Urothelium cell line (cell line): ENCODE measurements at regions not wholly inside any gene's neighbourhood (a gene's known extent, or its start where the extent isn't known, plus 50 kb on each side); places are given as distances from the start of the nearest gene placed in this dataset.
A peak's percentile ranks its signal among the peaks of the same experiment; 100 is the strongest.

Experiments
- DNase-seq: peaks from one replicate; pipeline ENCODE4 v3.0.0; 2011; ENCODE audit warnings: low spot score, mixed read lengths
- FAIRE-seq: peaks from 2 replicates; lab custom pipeline; 2011; peaks lifted over from hg19 to GRCh38; lab: Jason Lieb, UNC

DNA sequence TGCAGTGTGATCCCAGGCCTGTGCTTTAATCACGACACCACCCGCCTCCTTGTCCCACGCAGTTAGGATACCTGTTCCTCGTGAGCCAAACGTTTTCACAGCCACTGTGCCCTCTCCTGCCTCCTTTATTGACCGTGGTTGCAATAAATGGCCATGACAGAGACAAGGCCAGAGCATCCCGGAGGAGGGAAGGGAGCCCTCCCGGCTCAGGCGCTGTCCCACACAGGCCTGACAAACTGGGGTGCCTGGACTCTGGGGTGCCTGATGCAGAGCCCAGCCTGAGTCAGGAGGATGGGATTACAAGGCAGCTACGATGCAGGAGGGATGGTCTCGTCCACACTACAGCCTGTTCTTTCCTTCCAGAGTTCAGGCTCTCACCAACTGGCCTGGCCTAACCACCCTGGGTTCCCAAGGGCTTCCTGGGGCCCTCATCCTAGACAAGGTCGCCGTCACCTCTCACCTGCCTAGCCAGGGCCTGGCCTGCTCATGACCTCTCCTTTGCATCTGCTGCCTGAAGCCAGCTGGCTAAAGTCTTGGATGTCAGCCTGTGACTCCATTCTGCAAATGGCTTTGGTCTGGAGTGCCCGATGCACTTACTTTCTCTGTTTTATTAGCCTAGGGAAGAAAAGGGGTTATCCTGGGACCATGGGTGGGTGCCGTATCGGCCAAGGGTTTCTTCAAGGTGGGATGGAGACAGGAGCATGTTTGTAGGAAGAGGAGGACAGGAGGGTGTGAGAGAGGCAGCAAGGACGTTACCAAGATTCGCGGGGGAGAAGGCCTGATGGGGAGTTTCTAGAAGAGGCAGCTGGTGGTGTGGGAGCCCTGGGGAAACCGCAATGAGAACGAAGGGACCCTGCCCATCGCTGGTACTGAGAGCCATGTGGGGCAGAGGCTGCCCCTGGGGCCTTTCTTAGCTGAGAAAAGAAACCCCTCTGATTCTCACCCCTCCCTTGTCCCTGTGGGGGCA lies 234.3 kb upstream of the TNRC6C start:
- DNase-seq (no peak), FAIRE-seq (peak; percentile 30)

DNA sequence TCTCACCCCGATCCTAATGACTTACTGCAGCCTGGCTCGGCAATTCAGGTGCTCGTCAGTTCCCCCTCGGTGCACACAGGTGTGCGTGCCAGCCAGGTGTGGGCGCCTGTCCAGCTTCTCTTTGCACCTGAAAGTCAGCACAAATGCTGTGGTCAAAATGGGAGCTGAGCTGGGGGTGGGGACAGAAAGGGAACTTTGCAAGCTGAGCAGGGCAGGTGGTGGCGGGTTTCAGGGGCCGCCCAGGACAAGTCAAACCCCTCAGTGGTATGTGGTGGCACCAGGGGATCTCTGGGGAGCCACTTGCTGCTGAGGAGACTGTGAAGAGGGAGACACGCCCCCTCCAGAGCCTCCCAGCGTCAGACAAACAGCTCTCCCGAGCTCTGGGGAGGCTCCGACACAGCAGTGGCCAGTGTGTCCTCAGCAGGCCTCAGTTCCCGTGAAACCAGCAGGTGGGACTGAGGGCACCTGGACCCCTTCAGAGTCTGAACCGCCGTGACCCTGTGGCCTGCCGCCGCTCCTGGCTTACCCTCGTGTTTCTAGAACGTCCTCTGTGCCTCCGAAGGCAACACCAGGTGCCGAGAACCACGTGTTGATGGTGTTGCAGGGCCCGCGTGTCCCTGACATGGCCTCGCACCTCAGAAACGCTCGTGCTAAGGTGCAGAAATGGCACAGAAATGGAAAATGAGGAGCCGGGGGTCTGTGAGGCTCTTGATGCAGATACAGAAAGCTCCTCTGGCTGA lies 233.5 kb upstream of the TNRC6C start:
- DNase-seq (no peak), FAIRE-seq (no peak)

DNA sequence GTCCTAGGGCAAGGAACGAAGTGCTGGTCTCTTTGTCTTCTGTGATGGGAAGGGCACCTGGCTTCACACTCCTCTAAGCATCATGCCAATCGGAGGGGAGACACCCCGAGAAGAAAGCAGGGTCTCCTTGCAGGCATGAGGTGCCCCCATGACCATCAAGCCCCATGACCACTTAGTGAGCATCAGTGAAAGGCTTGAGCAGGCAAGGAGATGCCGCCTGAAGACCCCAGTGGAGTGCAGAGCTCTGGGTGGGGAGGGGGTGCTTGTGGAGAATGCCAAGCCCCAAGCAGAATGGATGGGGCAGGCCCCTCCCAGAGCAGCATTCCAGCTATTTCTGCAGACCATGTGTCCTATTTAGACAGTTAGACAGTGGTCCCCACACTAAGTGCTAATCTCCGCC lies 232.7 kb upstream of the TNRC6C start:
- FAIRE-seq (no peak), DNase-seq (no peak)

DNA sequence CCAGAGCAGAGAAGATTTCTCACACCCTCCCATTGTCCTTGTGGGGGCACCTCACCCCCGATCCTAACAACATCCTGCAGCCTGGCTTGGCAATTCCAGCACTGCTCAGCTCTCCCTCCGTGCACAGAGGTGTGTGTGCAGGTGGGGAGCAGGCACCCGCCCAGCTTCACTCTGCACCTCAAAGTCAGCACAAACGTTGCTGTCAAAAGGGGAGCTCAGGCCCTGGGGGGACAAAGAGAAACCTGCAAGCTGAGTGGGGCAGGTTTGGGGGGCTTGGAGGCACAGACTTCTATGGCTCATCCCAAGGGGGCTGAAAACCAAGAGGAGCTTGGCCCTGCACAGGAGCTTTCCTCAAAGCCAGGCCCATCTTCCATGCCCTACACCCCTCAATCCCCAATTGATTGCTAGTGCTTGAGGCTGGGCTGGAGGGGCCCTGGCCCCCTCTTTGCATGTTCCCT lies 231.9 kb upstream of the TNRC6C start:
- FAIRE-seq = no peak
- no peak for DNase-seq

GRCh38 chr17:77727037-77727615 lies 231.4 kb upstream of the TNRC6C start:
- FAIRE-seq (no peak), DNase-seq (no peak)

- FAIRE-seq (peak; percentile 83), DNase-seq (no peak)
Observed at GRCh38 chr17:77728474-77728795, 230.1 kb upstream of the TNRC6C start.

DNA sequence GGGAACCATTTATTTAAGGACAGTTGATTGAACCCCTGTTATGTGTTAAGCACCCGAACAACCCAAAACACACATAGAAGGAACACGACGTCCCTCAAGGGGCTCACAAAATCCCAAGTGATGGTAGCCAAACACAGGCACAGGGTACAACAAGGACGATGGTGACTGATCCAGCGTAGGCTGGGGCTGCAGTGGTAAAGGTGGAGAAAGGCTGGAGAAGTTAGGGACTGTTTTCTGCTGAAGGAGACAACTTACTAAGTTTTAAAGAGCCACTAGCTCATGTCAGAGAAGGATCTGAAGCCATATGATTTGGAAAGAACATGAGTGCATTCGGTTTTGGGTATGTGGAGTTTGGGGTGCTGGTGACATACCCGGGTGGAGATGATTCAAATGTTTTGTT lies 229.6 kb upstream of the TNRC6C start:
- FAIRE-seq = no peak
- no peak for DNase-seq

DNA sequence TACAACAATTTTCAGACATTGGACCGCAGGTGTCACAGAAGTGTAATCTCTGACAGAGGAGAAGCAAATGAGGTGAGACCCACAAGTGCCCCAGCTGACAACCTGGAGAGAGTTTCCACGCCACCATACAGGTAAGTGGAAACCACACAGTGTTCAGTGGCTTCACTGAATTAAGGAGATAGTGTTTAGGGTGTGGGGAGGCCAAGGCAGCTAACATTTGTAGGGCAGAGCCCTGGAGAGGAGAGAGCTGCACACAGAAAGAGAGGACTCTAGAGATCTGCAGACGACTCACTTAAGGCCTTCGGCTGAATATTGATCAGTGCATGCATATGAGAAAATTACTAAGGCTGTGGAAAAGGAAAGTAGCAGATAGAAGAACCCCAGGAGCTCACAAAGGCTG lies 228.9 kb upstream of the TNRC6C start:
- FAIRE-seq (no peak), DNase-seq (no peak)

DNA sequence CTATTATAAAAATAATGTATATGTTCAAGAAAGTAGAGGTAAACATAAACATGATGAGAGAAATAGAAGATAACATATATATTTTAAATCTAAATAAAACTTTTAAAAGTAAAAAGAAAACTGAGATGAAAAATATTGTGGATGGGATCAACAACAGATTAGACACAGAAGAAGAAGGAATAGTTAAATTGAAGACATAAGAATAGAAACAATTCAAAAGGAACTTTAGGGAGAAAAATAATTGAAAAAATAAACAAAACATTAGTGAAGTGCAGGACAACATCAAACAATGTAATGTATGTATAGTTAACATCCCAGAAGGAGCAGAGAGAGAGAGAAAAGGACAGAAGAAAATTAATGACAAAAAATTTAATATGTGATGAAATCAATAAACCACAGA lies 228.1 kb upstream of the TNRC6C start:
- DNase-seq (no peak), FAIRE-seq (no peak)

GRCh38 chr17:77733576-77734296 lies 224.8 kb upstream of the TNRC6C start:
- peak; percentile 5 for FAIRE-seq

GRCh38 chr17:77734371-77735080 lies 224.0 kb upstream of the TNRC6C start:
- no peak for FAIRE-seq
- DNase-seq = peak; percentile 94

More at GRCh38 chr17:77733576-77734296, 224.8 kb upstream of the TNRC6C start:
- DNase-seq = no peak

- DNase-seq (peak; percentile 59), FAIRE-seq (peak; percentile 62)
Observed at GRCh38 chr17:77735081-77735565, 223.4 kb upstream of the TNRC6C start.

- FAIRE-seq (peak; percentile 63), DNase-seq (no peak)
Observed at GRCh38 chr17:77735566-77736198, 222.8 kb upstream of the TNRC6C start.

DNA sequence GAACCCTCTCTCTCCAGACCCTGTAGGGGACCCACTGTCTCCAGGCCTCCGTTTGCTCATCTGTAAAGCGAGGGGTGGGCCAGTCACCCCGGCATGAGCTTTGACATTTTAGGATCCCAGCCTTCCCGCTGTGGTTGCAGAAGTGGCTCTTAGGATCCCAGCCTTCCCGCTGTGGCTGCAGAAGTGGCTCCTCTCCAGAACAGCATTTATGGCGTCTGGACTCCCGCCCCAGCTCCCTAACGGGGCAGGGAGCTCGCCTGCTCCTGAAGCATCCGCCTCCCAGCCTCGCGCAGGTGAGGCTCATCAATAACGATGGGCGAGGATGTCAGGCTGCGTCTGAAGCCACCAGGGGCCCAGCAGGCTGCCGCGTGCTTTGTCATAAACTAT lies 222.3 kb upstream of the TNRC6C start:
- no peak for DNase-seq
- FAIRE-seq = no peak

DNA sequence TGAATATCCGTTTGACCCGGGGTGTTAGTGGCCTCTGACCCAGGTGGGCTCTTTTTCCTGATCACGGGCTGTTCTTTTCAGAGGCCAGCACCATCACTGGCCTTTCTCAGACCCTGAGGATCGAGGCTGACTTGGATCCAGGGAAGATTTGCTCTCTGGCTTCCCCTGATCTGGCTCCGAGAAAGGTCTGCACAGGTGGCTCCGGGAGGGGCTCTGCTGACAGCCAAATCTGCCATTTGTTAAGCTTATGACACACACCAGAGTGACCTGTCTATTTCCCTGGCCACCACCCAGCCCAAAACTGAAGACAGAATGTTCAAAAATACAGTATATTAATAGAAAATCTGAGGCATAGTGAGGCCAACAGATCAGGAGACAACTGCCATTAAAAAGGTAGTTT lies 221.8 kb upstream of the TNRC6C start:
- DNase-seq (no peak), FAIRE-seq (no peak)

- DNase-seq = no peak
Observed at GRCh38 chr17:77737442-77738265, 220.8 kb upstream of the TNRC6C start.

GRCh38 chr17:77738751-77739531 lies 219.6 kb upstream of the TNRC6C start:
- peak; percentile 31 for DNase-seq
- FAIRE-seq = peak; percentile 17

More at GRCh38 chr17:77737442-77738265, 220.8 kb upstream of the TNRC6C start:
- no peak for FAIRE-seq

DNA sequence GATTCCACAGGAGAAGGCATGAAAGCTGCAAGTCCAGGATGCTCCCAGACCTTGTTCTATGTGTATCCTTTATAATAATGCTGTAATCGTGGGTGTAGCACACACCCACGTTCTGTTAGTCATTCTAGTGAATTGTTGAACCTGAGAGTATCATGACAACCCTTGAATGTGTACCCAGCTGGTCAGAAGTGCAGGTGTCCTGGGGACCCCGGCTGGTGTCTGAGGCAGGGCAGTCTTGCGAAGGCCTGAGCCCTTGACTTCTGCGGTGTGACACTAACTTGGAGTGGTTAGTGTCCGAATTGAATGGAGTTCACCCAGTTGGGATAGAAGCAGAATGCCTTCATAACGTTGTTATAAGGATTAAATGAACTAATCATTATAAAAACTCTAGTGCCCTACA lies 218.0 kb upstream of the TNRC6C start:
- DNase-seq (no peak), FAIRE-seq (peak; percentile 79)
